ENCODE measurements at regions not wholly inside any gene's neighbourhood (a gene's known extent, or its start where the extent isn't known, plus 50 kb on each side); places are given as distances from the start of the nearest gene placed in this dataset.
"Not testable (repeated sequence)": the region's sequence is repeated elsewhere in the genome, so short reads cannot be mapped to it uniquely, and the experiment has no call there.

- no peak for DNase-seq
Measured at GRCh38 chr4:123166023-123166422, 230.6 kb upstream of the SPRY1 start.

- no peak for DNase-seq
Measured at GRCh38 chr4:123167931-123168330, 228.7 kb upstream of the SPRY1 start.

GRCh38 chr4:123168812-123169211, 227.8 kb upstream of the SPRY1 start:
- DNase-seq: no peak

GRCh38 chr4:123170843-123171242, 225.8 kb upstream of the SPRY1 start:
- no peak for DNase-seq

- DNase-seq: no peak
Measured at GRCh38 chr4:123176605-123177004, 220.0 kb upstream of the SPRY1 start.

- DNase-seq: no peak
Measured at GRCh38 chr4:123182289-123182688, 214.3 kb upstream of the SPRY1 start.

- no peak for DNase-seq
Measured at GRCh38 chr4:123183308-123183707, 213.3 kb upstream of the SPRY1 start.

GRCh38 chr4:123183754-123184153, 212.8 kb upstream of the SPRY1 start:
- not testable (repeated sequence) for DNase-seq

GRCh38 chr4:123186731-123187130, 209.9 kb upstream of the SPRY1 start:
- DNase-seq: no peak

GRCh38 chr4:123190176-123190575, 206.4 kb upstream of the SPRY1 start:
- no peak for DNase-seq

- no peak for DNase-seq
Measured at GRCh38 chr4:123191728-123192127, 204.9 kb upstream of the SPRY1 start.

GRCh38 chr4:123193802-123194367, 202.7 kb upstream of the SPRY1 start:
- no peak for DNase-seq

GRCh38 chr4:123198706-123199105, 197.9 kb upstream of the SPRY1 start:
- no peak for DNase-seq

GRCh38 chr4:123200051-123200940, 196.3 kb upstream of the SPRY1 start:
- no peak for DNase-seq

GRCh38 chr4:123204737-123205136, 191.9 kb upstream of the SPRY1 start:
- no peak for DNase-seq

- no peak for DNase-seq
Measured at GRCh38 chr4:123206016-123206415, 190.6 kb upstream of the SPRY1 start.

GRCh38 chr4:123209436-123209835, 187.2 kb upstream of the SPRY1 start:
- DNase-seq: no peak

- no peak for DNase-seq
Measured at GRCh38 chr4:123215536-123215935, 181.1 kb upstream of the SPRY1 start.

GRCh38 chr4:123216543-123216942, 180.1 kb upstream of the SPRY1 start:
- no peak for DNase-seq

GRCh38 chr4:123216946-123217345, 179.6 kb upstream of the SPRY1 start:
- no peak for DNase-seq

- no peak for DNase-seq
Measured at GRCh38 chr4:123217664-123218063, 178.9 kb upstream of the SPRY1 start.

- DNase-seq: no peak
Measured at GRCh38 chr4:123218981-123219380, 177.6 kb upstream of the SPRY1 start.

- no peak for DNase-seq
Measured at GRCh38 chr4:123229286-123229685, 167.3 kb upstream of the SPRY1 start.

GRCh38 chr4:123230061-123230460, 166.5 kb upstream of the SPRY1 start:
- DNase-seq: no peak

- no peak for DNase-seq
Measured at GRCh38 chr4:123232439-123232838, 164.2 kb upstream of the SPRY1 start.

Data from CD4-positive, alpha-beta T cell treated with Interleukin-17A for 1 hour (primary cell).